ENCODE measurements at regions not wholly inside any gene's neighbourhood (a gene's known extent, or its start where the extent isn't known, plus 50 kb on each side); places are given as distances from the start of the nearest gene placed in this dataset.

DNA sequence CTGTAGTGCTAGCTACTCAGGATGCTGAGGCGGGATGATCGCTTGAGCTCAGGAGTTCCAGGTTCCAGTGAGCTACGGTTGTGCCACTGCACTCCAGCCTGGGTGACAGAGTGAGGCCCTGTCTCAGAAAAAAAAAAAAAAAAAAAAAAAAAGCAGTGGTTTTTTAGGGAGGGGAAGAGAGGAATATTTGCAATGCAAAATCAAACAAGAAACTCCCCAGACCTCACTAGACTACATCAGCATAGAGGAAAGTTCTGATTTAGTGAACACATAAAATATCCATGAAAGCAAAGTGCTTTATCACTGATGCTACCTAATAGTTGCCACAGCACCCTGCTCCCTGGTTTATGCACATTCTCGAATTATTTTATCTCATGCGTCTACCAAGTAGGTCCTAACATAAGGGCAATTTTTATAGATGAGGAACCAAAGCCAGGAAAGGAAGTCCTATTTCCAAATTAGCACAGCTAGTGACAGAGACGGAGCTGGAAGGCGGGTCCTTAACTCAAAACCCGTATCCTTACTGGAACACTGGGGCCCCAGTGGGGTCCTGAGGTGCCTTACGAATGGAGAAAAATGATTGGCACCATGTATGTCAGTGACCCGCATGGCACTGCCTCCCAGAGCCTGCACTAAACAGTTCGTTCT is 50.7 kb upstream of the GPR157 start:
- H3K36me3 ChIP-seq, result no peaks in the 10 kb centered on the region
- no peak overlapping the region for H3K27ac ChIP-seq
- H3K4me2 ChIP-seq, result peak overlapping the region; percentile 1; the same call in 1 of the 2 replicates
- H3K9ac ChIP-seq, result no peak overlapping the region
- peaks cover 47% of the 10 kb centered on the region for H3K4me1 ChIP-seq
- peaks cover 39% of the 10 kb centered on the region for H3K27me3 ChIP-seq
- no peak overlapping the region for H3K4me3 ChIP-seq
- H3K9me3 ChIP-seq, result peaks cover 8% of the 10 kb centered on the region; the same call in 1 of the 2 replicates
- TF ChIP-seq Cebpa-rat (IDR thresholded peaks at IDR 0.05), result no peak
- H4K20me1 ChIP-seq, result no peaks in the 10 kb centered on the region; the same call in none of the 2 replicates

DNA sequence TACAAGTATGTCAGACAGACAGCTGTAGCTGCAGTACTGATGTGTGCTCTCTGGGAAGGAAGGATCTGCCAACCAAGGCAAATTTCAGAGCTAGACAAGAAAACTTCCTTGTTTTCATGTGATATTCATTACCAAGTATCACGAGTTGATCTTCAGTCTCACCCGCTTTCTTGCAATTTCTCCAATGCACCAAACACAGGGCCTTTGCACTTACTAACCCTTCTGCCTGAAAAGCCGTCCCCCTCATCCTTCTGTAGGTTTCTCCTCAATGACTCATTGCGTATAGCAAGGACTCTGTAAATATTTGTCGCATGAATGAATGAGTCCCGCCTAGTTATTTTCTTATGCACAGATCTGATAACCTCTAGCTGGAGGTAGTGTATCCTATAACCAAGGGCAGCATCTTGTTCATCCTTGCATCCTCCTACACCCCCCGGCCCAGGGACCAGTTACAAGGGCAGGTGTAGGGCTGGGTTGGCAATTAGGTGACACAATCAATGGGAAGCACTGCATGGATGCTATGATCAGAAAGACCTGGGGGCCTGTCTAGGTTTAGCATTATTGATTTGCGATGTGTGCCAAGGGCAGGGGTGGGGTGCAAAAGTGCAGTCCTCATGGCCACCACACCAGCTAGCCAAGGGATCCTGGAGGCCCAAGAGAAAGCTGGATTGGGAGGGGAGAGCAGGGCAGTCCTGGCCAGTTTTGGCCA is 51.4 kb upstream of the GPR157 start:
- no peaks in the 10 kb centered on the region for H3K36me3 ChIP-seq
- H3K9ac ChIP-seq, result no peak overlapping the region
- no peak overlapping the region for H3K27ac ChIP-seq
- TF ChIP-seq Cebpa-rat (IDR thresholded peaks at IDR 0.05), result no peak
- peaks cover 8% of the 10 kb centered on the region; the same call in 1 of the 2 replicates for H3K9me3 ChIP-seq
- peaks cover 43% of the 10 kb centered on the region for H3K27me3 ChIP-seq
- H3K4me3 ChIP-seq, result peak overlapping the region; percentile 67; the same call in 1 of the 2 replicates
- H3K4me2 ChIP-seq, result peak overlapping the region; percentile 72
- H3K4me1 ChIP-seq, result peaks cover 54% of the 10 kb centered on the region
- H4K20me1 ChIP-seq, result no peaks in the 10 kb centered on the region; the same call in none of the 2 replicates

DNA sequence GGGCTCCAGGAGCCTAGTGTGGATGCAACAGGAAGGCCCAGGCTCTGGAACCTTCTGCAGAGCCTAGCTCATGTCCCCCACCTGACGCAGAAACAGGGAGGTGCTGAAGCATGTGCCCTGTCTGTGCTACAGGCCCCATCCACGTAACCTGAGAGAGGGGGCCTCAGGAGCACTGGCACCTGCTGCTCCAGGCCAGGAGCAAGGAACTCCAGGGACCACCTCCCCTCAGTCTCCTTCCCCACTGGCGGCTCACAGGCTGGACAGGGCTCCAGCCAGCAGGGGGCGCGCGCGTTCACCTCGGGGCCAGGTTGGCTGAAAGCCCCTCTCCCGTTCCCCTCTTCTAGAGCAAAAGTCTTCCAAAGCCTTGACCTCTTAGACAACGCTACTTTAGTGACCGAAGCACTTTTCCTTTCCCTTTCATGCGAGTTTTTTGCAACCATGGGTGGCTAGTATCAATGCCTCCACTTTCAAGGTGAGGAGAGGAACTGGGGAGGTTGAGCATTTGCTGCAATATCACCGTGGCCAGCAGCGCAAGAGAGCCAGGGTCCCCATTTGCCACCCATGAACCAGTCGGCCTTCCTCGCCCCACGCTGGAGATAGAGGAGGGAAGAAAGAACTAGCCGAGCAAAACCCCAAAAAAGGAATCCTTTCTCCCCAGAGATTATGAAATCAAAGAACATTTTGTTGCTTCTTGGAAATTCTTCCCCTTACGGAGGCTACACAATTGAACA is 52.4 kb upstream of the GPR157 start:
- Histone ChIP-seq H3K4me2 (peak overlapping the region; percentile 72), H3K9me3 (peaks cover 8% of the 10 kb centered on the region; the same call in 1 of the 2 replicates), H3K27ac (peak overlapping the region; percentile 70), H3K27me3 (peaks cover 43% of the 10 kb centered on the region), H3K4me1 (peaks cover 63% of the 10 kb centered on the region), H4K20me1 (no peaks in the 10 kb centered on the region; the same call in none of the 2 replicates), H3K36me3 (no peaks in the 10 kb centered on the region), H3K9ac (peak overlapping the region; percentile 73; the same call in 1 of the 2 replicates), H3K4me3 (peak overlapping the region; percentile 67)
- TF ChIP-seq Cebpa-rat (IDR thresholded peaks at IDR 0.05), result no peak

DNA sequence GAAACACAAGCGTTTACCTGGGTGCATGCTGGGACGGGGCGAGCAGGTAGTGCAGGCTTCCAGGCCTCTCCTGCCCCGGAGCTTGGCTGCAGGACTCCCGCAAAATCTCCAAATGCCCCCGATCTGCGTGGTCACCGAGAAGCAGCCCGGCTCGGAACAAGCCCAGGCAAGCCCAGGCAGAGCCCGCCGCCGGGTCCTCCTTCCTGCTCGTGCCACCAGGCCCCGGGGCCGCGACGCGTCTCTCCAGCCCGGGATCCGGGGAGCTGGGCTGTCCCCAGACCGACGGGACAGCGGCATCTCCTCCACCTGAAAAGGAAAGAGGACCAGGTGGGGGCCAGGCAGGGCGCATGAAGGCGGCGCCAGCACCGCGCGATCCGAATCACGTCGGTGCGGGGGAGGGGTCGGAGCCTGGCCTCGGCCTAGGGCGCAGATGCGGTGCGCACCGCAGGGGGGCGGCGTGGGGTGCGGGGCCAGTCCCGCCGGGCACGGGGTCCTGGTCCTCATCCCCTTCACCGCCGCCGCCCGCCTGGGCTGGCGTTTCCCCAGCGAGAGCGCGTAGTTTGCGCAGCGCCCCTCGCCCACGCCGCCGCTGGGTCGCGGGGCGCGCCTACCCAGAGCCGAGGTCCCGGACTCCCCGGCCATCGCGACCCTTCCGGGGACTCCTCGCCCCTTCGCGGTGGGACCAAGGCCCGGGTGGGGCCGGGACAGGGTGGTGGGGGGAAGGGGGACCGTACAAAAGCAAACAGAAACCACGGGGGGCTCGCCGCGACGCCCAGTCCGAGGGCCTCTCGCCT is 52.4 kb upstream of the H6PD start:
- peak overlapping the region; percentile 73 for H3K9ac ChIP-seq
- peak overlapping the region; percentile 72 for H3K4me2 ChIP-seq
- H3K27ac ChIP-seq, result peak overlapping the region; percentile 70
- no peak for TF ChIP-seq Cebpa-rat (IDR thresholded peaks at IDR 0.05)
- peaks cover 8% of the 10 kb centered on the region; the same call in 1 of the 2 replicates for H3K9me3 ChIP-seq
- no peaks in the 10 kb centered on the region for H3K36me3 ChIP-seq
- peaks cover 43% of the 10 kb centered on the region for H3K27me3 ChIP-seq
- peak overlapping the region; percentile 67 for H3K4me3 ChIP-seq
- H3K4me1 ChIP-seq, result peaks cover 63% of the 10 kb centered on the region
- H4K20me1 ChIP-seq, result no peaks in the 10 kb centered on the region; the same call in none of the 2 replicates

DNA sequence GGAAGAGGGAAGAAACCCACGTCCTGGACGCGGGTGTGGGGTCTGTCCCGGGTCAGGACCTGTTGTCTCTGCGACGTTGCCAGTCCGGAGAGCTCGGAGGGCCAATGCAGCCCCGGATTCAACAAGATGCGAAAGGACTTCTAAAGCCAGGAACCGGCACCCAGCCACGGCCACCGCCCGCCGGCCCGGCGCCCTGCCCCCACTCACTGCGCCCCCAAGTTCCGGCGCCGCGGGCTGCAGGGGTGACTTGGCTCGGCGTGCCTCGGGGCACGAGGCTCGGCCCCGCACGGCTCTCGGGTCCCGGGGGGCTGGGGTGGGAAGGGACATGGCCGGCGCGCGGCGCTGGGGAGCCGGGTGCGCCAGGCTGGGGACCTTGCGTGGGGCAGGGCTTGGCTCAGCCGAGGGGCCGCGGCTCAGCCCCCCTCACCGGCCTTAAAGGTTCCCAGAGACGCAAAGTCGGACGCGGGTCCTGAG is 51.8 kb upstream of the H6PD start:
- H3K27ac ChIP-seq, result peak overlapping the region; percentile 70
- H3K27me3 ChIP-seq, result peaks cover 43% of the 10 kb centered on the region
- peak overlapping the region; percentile 72 for H3K4me2 ChIP-seq
- peaks cover 63% of the 10 kb centered on the region for H3K4me1 ChIP-seq
- no peaks in the 10 kb centered on the region for H3K36me3 ChIP-seq
- peak overlapping the region; percentile 73 for H3K9ac ChIP-seq
- H3K9me3 ChIP-seq, result peaks cover 8% of the 10 kb centered on the region; the same call in 1 of the 2 replicates
- TF ChIP-seq Cebpa-rat (IDR thresholded peaks at IDR 0.05), result no peak
- peak overlapping the region; percentile 67 for H3K4me3 ChIP-seq
- H4K20me1 ChIP-seq, result no peaks in the 10 kb centered on the region; the same call in none of the 2 replicates

DNA sequence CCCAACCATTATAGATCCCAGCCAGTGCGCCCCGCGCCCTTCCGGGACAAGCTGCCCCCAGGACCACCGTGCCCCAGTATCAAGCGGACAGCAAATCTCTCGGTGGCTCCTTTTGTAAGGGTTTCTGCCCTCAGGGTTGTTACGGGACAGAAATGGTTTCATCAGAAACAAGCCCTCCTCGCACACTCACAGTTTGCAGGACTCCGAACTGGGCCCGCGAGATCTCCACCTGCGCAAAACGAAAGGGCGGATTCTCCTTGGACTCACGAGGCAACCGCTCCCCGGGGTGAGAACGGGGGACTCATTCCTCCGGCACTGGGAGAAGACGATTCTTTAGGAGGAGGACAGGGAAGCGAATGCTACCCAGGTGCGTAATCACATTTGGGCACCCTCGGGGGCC is 51.1 kb upstream of the H6PD start:
- Histone ChIP-seq H3K9ac (no peak overlapping the region), H3K4me2 (peak overlapping the region; percentile 72), H4K20me1 (no peaks in the 10 kb centered on the region; the same call in none of the 2 replicates), H3K27ac (no peak overlapping the region), H3K4me3 (peak overlapping the region; percentile 67), H3K27me3 (peaks cover 43% of the 10 kb centered on the region), H3K36me3 (no peaks in the 10 kb centered on the region), H3K9me3 (peaks cover 8% of the 10 kb centered on the region; the same call in 1 of the 2 replicates), H3K4me1 (peaks cover 63% of the 10 kb centered on the region)
- no peak for TF ChIP-seq Cebpa-rat (IDR thresholded peaks at IDR 0.05)

DNA sequence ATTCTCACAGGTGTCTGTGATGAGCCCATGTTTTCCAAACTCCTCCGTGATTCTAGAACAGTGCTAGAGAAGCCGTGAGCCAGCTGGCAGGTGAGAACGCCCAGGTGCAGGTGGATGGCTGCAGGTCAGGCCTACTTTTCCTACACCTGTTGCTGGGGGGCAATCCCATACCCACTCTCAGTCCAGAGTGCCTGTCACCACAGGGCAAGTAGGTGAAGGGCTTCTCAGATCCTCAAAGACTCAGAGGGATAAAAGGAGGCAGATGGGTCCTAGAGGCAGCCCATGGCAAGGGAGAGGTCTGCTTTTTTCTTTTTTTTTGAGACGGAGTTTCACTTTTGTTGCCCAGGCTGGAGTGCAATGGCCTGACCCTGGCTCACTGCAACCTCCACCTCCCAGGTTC is 50.7 kb upstream of the H6PD start:
- Histone ChIP-seq H3K9ac (no peak overlapping the region), H3K9me3 (peaks cover 8% of the 10 kb centered on the region; the same call in 1 of the 2 replicates), H3K36me3 (no peaks in the 10 kb centered on the region), H3K27me3 (peaks cover 43% of the 10 kb centered on the region), H3K4me1 (peaks cover 63% of the 10 kb centered on the region), H4K20me1 (no peaks in the 10 kb centered on the region; the same call in none of the 2 replicates), H3K27ac (no peak overlapping the region), H3K4me2 (peak overlapping the region; percentile 72), H3K4me3 (no peak overlapping the region; the same call in 1 of the 2 replicates)
- TF ChIP-seq Cebpa-rat (IDR thresholded peaks at IDR 0.05), result no peak

DNA sequence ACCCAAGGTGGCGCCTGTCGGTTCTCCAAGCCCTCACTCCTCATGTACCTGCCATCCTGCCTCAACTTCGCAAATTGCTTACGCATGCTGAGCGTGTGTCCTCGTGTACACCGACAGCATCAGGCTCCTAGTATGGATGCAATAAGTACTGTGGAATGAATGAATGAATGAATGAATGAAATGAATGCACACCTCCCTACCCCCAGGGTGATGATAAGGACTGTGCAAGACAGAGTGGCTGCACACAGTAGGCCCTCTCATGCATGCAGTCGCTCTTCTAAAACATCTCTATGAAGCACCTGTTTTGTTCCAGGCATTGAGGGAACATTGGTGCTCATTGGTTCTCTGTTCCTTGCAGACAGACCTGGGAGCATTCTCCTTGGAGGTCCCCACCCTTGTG is 49.8 kb upstream of the H6PD start:
- peaks cover 8% of the 10 kb centered on the region; the same call in 1 of the 2 replicates for H3K9me3 ChIP-seq
- H3K27ac ChIP-seq, result no peak overlapping the region
- H3K36me3 ChIP-seq, result no peaks in the 10 kb centered on the region
- H3K27me3 ChIP-seq, result peaks cover 43% of the 10 kb centered on the region
- no peak overlapping the region for H3K9ac ChIP-seq
- H4K20me1 ChIP-seq, result no peaks in the 10 kb centered on the region; the same call in none of the 2 replicates
- H3K4me1 ChIP-seq, result peaks cover 56% of the 10 kb centered on the region
- TF ChIP-seq Cebpa-rat (IDR thresholded peaks at IDR 0.05), result no peak
- H3K4me3 ChIP-seq, result no peak overlapping the region
- peak overlapping the region; percentile 72 for H3K4me2 ChIP-seq

Data from BLaER1 (cell line).